Dermis blood vessel endothelial cell (primary cell): ENCODE measurements at regions not wholly inside any gene's neighbourhood (a gene's known extent, or its start where the extent isn't known, plus 50 kb on each side); places are given as distances from the start of the nearest gene placed in this dataset.
"Not testable (repeated sequence)": the region's sequence is repeated elsewhere in the genome, so short reads cannot be mapped to it uniquely, and the experiment has no call there.

ENCODE experiments used
- DNase-seq: peaks from one replicate; pipeline ENCODE4 v3.0.0; 2010

- DNase-seq = no peak
These were observed 776.3 kb downstream of the BCL11A start for GRCh38 chr2:59777120-59777519.

DNA sequence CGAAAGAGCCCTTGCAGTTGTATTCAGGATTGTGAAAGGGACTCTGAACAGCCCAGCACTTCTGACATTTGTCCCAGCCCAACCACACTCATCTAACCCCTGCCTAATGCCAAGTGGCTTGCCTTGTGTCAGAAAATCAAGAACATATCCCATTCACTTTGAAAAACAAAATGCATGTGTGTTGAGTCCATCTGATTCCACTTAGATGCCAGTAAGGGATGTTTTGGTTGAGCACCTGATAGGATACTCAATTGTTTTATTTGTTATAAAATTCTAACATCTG is 776.8 kb downstream of the BCL11A start:
- no peak for DNase-seq

DNA sequence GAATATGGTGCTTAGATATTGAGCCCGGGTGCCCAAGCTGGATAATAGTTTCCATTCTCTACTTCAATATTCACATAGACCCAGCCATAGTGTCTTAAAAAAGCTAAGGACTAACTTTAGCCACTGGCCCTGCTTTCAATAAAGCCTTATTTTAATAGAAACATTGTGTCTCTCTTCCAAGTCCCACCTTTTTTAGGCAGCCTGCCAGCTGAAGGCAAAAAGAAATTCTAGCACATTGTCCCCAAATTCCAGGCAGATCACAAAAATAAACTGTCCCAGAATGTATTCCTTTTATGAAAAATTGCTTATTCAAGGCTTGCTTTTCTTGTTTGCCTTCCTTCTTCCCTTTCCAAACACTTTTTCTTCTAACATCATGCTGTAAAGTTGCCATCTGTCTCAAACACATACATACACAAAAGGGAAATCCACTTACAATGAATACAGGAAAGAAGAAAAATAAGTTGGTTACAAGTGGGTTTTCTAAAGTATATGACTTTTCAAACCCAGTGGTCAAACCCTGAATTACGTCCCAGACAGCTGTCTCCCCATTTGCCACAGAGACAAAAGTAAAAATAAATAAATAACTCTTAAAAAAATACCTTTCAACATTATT is 778.5 kb downstream of the BCL11A start:
- DNase-seq = no peak

GRCh38 chr2:59770651-59771050 is 782.8 kb downstream of the BCL11A start:
- DNase-seq = no peak

GRCh38 chr2:59761966-59762365 is 791.5 kb downstream of the BCL11A start:
- DNase-seq = no peak

- DNase-seq = no peak
These were observed 797.3 kb downstream of the BCL11A start for GRCh38 chr2:59756150-59756549.

- no peak for DNase-seq
These were observed 799.3 kb downstream of the BCL11A start for GRCh38 chr2:59754011-59754735.

GRCh38 chr2:59752512-59752911 is 800.9 kb downstream of the BCL11A start:
- no peak for DNase-seq

DNA sequence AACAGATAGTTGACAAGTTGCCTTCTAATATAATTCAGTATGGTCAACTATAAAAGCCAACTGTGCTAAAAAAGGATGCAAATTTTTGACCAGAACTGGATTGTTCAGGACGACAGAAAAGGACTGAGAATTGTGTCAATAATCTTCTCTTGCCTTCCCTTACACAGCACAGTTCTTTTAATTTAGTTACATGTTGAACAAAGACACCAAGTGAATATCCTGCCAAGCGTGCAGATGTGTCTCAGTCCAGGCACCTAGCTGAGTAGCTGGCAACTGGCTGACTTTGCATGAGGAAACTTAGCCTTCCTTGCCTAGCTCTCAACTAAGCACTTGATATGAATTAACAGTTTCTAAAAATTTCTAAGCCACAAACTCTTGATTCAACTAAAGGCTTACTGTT is 801.4 kb downstream of the BCL11A start:
- DNase-seq = no peak

DNA sequence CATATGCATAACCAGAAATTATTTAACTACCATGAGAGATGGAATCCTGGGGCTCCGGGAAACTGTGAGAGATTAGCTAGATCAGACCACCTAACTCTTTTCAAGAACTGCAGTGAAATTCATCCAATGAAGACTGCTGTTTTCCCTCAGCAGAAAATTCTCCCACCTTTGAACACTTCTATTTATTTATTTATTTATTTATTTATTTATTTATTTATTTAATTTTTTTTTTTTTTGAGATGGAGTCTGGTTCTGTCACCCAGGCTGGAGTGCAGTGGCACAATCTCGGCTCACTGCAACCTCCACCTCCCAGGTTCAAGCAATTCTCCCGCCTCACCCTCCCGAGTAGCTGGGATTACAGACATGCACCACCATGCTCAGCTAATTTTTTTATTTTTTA is 802.2 kb downstream of the BCL11A start:
- DNase-seq = not testable (repeated sequence)

DNA sequence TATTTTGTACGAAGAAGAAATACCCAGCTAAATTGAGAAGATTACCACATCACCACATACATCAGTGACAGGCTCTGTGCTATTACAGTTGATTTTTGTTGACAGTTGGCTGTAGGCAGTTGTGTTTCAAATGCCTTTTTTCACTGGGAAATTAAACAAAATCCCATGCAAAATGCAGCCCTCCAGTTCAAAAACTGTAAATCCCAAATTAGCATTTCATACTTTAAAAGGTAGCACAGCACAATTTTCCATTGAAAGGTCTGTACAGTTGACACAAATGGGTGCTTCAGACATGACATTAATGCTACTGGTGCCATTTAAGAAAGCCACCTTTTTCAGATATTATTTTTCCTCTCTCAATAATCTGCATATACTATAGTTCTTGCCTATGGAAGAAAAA is 807.2 kb downstream of the BCL11A start:
- DNase-seq = no peak

DNA sequence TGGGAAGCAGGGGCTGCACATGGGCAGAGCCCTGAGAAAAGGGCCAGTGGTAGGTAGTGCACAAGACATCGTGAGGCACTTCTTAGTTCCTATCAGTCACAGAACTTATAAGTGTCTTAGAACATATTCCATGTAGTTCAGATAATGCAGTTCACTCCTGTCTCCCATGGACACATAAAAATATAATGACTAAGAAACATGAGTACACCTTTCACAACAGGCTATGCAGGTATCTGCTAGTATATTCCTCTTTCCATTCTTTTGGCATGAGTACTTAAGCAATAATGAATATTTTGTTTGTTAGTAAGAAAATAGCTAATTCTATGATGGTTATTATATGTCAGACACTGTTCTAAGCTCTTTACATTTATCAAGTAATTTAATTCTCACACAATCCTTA is 808.4 kb downstream of the BCL11A start:
- no peak for DNase-seq

- DNase-seq = no peak
These were observed 809.0 kb downstream of the BCL11A start for GRCh38 chr2:59744436-59744835.

- no peak for DNase-seq
These were observed 811.6 kb downstream of the BCL11A start for GRCh38 chr2:59741840-59742239.

GRCh38 chr2:59739166-59739565 is 814.3 kb downstream of the BCL11A start:
- no peak for DNase-seq

- DNase-seq = no peak
These were observed 816.2 kb downstream of the BCL11A start for GRCh38 chr2:59737299-59737698.

GRCh38 chr2:59734743-59735142 is 818.7 kb downstream of the BCL11A start:
- no peak for DNase-seq

DNA sequence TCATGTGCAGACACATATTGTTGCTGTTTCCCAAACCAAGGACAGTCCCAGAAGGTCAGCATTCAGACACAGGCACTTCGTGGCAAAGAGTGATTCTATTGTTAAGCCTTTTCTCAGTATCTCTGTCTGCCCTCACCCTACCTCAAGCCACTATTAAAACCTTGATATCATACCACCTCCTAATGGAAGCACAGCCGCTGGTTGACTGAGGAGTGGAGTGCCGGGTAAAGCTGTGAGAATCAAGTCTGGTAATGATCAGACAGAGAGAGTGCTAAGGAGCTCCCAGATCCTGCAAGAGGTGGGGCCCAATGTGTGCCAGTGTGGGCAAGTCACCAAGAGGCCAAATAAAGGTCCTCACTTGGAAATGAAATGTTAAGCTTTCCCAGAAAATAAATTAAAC is 819.5 kb downstream of the BCL11A start:
- no peak for DNase-seq

DNA sequence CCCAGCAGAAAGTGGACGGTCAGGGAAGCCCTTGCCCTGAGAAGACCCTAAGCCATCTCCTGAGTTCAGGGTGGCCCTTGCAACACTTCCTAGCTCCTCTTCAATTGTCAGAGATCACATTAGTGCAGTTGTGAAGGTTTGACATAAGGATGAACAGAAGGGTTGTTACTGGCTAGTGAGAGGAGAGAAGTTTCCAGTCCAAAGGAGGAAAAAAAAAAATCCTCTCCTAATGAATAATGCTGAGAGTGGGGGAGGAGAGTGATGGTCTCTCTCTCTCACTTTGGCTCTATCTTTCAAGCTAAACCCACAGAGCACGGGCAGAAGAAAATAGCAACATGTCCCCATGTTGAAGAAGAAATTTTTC is 819.9 kb downstream of the BCL11A start:
- no peak for DNase-seq

DNA sequence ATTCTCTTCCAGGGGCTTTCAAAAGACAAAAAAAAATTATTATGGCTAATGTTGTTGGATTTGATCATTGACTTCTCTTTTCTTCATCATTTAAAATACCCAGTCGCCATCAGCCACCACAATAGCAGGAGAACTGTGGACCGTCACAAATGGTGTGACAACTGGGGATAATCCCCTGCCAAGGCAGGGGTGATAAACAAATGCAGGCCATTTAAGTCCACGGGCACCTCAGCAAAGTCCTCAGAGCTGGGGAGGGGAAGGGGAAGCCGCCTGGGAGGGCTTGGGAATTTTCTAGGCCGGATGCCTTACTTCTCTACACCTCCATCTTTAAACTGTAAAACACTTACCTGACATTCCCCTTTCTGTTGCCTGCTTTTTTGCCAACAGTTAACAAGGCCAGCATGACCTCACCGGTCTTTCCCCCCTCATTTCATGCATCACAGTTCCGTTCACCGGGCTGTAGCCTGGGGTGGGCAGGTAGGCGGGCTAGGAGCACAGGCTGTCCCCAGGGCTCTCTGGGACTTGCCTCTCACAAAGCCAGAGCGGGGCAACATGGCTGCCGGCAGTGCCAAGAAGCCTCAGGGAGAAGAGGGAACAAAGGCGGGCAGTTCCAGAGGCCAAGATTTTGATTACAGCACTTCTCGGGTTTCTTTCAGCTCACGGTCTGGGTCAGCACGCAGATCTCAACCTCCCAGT is 820.4 kb downstream of the BCL11A start:
- no peak for DNase-seq

- DNase-seq = no peak
These were observed 826.3 kb downstream of the BCL11A start for GRCh38 chr2:59727121-59727590.

- no peak for DNase-seq
These were observed 827.0 kb downstream of the BCL11A start for GRCh38 chr2:59726228-59727120.

DNA sequence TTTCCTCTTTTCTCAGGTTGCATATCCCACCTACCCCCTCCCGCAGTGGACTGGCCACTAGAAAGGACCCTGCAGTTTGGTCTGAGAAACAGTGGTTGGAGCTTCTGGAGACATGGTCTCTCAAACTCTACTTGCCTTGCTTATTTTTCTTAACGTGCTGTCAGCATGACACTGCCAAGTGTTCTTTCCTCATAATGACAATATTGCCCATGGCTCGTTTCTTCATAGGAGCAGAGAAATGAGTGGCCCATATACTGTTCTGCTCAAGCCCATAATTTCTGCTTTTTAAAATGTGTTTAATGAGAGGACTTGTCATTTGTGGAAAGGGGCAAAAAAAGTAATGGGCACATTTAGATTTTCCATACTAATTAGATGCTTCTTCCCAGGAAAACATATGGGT is 828.7 kb downstream of the BCL11A start:
- no peak for DNase-seq
